ENCODE measurements at regions not wholly inside any gene's neighbourhood (a gene's known extent, or its start where the extent isn't known, plus 50 kb on each side); places are given as distances from the start of the nearest gene placed in this dataset.
"Not testable (repeated sequence)": the region's sequence is repeated elsewhere in the genome, so short reads cannot be mapped to it uniquely, and the experiment has no call there.

DNA sequence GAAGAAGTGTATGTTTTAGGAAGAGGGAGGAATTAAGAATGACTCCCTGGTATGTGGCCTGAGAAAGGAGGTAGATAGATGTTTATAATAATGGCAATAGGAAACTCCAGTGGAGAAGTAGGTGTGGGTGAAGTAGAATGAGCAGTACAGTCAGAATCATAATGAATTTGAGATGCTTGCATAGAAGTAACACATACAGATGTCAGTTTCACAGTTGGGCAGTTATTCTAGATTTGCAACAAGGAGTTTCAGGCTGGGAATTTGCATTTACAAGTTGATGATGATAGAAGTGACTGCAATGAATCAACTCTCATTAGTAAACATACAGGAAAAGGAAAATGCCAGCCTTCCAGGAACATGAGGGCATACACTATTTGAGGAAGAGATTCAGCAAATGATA lies 149.0 kb downstream of the SLITRK1 start:
- intact Hi-C loops (cut with DNase I), result no loop called here
- no peak for DNase-seq

DNA sequence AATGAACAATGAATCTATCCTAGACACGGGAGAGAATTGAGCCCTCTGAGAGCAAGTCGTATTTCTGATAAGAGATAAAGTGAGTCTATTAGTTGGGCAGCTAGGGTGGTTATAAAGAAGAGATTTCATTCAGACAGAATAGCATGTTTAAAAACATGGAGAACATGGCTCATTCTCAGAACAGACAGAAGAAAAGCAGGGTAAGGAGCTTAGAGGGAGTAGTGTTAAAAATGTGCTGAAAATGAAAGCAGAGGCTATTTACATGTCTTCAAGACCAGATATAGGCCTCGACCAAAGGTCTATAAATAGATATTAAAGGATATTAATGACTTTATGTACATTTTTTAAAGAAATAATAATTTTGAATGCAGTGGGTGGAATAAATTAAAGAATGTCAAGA lies 149.5 kb downstream of the SLITRK1 start:
- DNase-seq, result no peak
- intact Hi-C loops (cut with DNase I), result no loop called here

- intact Hi-C loops (cut with DNase I), result no loop called here
These were observed 151.2 kb downstream of the SLITRK1 start for GRCh38 chr13:83731113-83731512.

DNA sequence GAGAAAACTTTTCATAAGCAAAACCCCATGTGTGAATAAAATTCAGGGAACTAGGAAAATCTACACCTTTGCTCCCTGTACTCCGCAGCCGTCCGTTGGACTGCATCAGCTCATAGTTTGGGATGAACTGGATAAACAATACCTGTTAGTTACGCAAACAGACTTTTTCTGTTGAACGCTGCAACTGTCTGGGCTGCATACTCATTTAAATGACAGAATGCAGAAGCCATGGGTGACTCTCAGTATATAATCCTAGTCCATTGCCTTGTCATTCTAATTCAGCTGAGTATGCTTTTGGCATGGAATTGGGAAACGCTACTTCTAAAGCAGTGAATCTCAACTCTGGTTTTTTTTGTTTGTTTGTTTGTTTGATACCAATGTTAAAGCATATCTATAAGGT lies 151.6 kb downstream of the SLITRK1 start:
- intact Hi-C loops (cut with DNase I), result no loop called here
- peak in 2 of 42 donors; percentile 19 to 41 for DNase-seq

More at GRCh38 chr13:83731113-83731512, 151.2 kb downstream of the SLITRK1 start:
- no peak for DNase-seq

DNA sequence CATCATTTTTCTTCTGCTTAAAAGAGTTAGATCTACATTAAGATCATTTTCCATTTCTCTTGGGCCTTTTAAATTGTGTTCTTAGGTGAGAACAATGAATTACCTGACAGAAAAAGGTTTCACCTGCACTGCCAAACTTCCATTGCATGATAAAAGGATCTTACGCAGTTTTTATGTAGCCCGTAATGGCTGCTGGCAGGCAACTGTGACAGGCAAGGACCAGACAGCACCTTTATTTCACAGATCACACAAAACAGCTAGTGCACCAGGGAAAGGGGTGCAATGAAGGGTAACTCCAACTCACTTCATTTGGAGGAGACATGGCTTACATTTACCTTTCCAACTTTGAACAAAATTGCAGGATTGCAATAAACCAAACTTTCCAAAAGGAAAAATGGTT lies 159.8 kb downstream of the SLITRK1 start:
- DNase-seq, result no peak
- intact Hi-C loops (cut with DNase I), result no loop called here

- intact Hi-C loops (cut with DNase I), result no loop called here
These were observed 166.2 kb downstream of the SLITRK1 start for GRCh38 chr13:83716121-83716520.

DNA sequence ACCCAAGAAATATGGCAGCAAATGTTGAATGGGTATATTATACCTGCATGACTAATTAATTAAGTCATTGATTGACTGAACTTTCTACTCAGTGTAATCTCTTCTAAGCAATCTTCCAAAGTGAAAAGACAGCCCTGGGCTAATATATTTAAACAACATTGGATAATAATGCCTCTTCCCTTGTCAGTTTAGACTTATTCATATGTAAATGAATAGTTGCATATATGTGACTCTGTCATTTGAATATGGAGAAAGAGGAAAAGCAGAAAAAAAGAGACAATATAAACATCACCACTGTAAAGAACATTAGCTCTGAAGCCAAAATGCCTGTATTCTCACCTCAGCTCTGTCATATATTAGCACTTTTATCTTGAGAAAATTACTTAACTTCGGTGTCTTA lies 168.0 kb downstream of the SLITRK1 start:
- no peak for DNase-seq
- intact Hi-C loops (cut with DNase I), result no loop called here

More at GRCh38 chr13:83716121-83716520, 166.2 kb downstream of the SLITRK1 start:
- no peak for DNase-seq

- DNase-seq, result no peak
- intact Hi-C loops (cut with DNase I), result no loop called here
These were observed 172.2 kb downstream of the SLITRK1 start for GRCh38 chr13:83710133-83710515.

DNA sequence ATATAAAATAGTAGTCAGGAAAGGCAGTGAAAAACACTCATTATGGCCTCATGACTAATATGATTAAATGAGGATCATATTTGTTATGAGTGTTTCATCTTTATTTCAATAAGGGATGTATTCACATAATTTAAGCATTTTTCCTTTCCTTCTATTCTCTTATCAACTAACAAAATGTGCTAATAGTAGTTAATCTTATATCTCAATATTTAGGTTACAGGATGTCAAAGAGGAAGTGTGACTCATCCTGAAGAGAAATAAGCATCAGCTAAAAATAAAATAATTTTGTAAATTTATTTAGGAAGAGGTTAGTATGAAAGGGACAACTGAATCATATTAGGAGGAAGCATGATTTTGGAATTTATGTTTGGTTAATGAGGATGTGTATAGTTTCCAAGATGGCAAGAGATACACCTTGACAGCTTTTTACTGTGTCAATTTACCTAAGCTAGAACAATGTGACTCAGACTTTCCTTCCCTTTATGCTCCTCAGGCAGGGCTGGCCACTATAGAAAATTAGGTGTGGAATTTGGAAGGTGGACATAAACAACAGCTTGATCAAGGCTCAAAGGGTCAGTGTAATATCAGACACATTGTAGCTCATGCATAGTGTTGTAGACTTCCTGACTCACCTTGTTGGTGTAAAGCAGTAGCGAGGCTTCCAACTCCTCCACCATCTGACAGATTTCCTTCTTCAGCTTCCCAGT lies 172.7 kb downstream of the SLITRK1 start:
- intact Hi-C loops (cut with DNase I), result no loop called here
- no peak for DNase-seq

DNA sequence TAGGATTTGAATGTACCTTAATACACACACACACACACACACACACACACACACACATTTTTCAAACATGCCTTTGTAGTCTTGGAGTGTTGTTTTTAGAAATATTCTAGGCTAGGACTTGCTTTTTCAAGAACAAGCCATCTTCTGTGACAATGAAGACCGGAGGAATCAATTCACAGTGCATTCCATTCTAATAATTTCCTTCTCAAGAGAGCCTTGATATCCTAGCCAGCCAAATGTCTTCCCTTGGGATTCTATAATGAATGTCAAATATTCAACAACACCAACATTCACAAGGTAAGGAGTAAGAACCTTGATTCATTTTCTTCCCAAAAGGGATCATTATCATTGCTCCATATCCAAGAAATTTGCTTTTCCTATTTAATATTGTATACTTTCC lies 180.3 kb downstream of the SLITRK1 start:
- DNase-seq, result no peak
- intact Hi-C loops (cut with DNase I), result no loop called here

- no peak for DNase-seq
- intact Hi-C loops (cut with DNase I), result no loop called here
These were observed 189.5 kb downstream of the SLITRK1 start for GRCh38 chr13:83692800-83693199.

DNA sequence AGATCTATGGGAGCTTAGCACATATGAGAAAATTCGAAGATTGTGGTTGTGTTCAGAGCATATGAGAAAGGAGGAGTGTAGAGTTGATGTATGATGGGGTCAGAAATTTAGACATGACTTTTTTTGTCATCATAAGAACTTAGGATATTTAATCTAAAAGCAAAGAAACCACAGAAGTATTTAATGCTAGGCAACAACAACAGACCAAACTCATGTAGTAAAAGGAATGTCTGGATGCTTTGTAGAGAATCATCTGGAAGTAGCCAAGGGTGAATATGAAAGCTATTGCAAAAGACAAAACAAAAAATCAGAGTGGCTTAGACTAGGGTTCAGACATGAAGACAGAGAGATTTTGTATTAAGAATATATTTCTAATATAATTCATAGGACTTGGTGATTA lies 190.3 kb downstream of the SLITRK1 start:
- intact Hi-C loops (cut with DNase I), result no loop called here
- no peak for DNase-seq

GRCh38 chr13:83681547-83681946 lies 200.7 kb downstream of the SLITRK1 start:
- no peak for DNase-seq
- intact Hi-C loops (cut with DNase I), result no loop called here

DNA sequence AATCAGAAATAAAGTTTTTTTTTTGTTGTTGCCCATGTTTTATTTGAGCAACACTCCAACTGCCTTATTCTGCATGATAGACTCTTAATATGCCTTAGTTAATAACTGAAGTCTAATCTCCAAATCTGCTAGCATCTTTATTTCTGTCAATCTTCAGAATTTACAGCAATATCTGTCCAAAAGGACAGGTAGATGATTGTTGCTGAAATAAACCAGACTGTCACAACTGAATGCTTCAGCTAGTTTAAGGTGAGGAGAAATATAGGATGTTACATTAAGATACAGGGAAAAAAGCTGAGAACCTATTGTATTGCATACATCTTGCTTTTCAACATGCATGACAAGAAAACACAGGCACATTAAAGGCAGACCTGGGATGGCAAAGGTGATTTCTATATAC lies 204.3 kb downstream of the SLITRK1 start:
- intact Hi-C loops (cut with DNase I), result no loop called here
- no peak for DNase-seq

GRCh38 chr13:83672612-83673011 lies 209.7 kb downstream of the SLITRK1 start:
- intact Hi-C loops (cut with DNase I), result no loop called here
- no peak for DNase-seq

DNA sequence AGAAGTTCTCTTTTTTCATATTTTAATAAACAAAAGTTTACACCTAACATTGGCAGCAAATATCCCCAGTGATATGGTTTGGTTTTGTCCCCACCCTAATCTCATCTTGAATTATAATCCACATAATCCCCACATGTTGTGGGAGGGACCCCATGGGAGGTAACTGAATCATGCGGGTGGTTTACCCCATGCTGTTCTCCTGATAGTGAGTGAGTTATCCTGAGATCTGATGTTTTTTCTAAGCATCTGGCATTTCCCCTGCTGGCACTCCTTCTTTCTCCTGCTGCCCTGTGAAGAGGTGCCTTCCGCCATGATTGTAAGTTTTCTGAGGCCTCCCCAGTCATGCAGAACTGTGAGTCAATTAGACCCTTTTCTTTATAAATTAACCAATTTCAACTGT lies 214.7 kb downstream of the SLITRK1 start:
- intact Hi-C loops (cut with DNase I), result no loop called here
- DNase-seq, result no peak

- no peak for DNase-seq
- intact Hi-C loops (cut with DNase I), result no loop called here
These were observed 216.1 kb downstream of the SLITRK1 start for GRCh38 chr13:83666141-83666540.

DNA sequence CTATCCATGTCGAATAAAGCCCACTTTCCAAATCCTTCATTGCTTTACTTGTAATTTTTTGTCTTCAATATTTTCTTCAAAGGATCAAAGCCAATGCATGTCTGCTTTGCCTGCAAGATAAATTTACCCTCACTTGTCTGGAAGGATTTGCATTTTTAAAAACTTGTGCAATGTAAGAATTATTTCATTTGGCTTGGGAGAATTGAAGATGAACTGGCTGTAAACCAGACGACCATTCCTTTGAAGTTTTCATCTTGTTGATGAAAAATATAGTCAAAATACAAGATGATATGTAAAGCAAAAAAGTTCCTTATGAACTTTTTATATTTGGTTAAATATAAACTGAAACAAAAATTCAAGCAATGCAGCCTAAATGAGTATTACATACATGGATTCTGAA lies 225.0 kb downstream of the SLITRK1 start:
- no peak for DNase-seq
- intact Hi-C loops (cut with DNase I), result no loop called here

- DNase-seq; intact Hi-C loops (cut with DNase I): not testable (repeated sequence)
These were observed 239.7 kb downstream of the SLITRK1 start for GRCh38 chr13:83642617-83643016.

GRCh38 chr13:83634601-83635000 lies 247.7 kb downstream of the SLITRK1 start:
- DNase-seq, result peak in 23 of 42 donors; percentile 18 to 81 (median 46)
- intact Hi-C loops (cut with DNase I), result no loop called here

- peak in 4 of 42 donors; percentile 7 to 29 (median 14) for DNase-seq
- intact Hi-C loops (cut with DNase I), result no loop called here
These were observed 248.5 kb downstream of the SLITRK1 start for GRCh38 chr13:83633746-83634145.

DNA sequence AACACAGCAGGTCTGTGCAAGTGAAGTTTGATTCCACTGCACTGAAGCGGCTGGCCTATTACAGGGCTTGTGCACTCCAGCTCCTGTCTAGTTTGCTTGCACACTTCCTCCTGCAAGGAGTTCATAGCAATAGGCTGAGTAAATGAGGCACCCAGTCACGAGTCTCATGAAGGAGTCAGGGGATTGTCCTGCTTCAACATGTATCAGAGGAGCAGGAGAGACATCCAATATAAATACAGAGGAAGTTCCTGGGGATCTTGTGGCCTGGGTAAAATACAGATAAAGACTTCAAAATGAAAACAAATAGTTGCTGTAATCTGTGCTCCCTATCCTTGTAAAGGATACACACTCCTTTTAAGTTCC lies 259.9 kb downstream of the SLITRK1 start:
- no peak for DNase-seq
- intact Hi-C loops (cut with DNase I), result no loop called here
